Skeletal muscle tissue (tissue), 3 donors: ENCODE measurements at regions not wholly inside any gene's neighbourhood (a gene's known extent, or its start where the extent isn't known, plus 50 kb on each side); places are given as distances from the start of the nearest gene placed in this dataset.

ENCODE experiments used
- H3K27ac ChIP-seq: one replicate; pipeline ENCODE4 v1.7.0; 2013; ENCODE audit warnings: mild to moderate bottlenecking, low read depth, low read length, inconsistent platforms
- H3K27me3 ChIP-seq, 3 donors: one replicate each; pipeline ENCODE4 v1.7.0; 2013; ENCODE audit warnings: low read length in 3 of 3; ENCODE audit not compliant: control insufficient read depth in 3 of 3, insufficient read depth in 3 of 3
- H3K36me3 ChIP-seq, 3 donors: one replicate each; pipeline ENCODE4 v1.7.0; 2013; ENCODE audit warnings: low read length in 3 of 3; ENCODE audit not compliant: control insufficient read depth in 3 of 3, insufficient read depth in 3 of 3
- H3K4me1 ChIP-seq, 3 donors: one replicate each; pipeline ENCODE4 v1.7.0; 2013; ENCODE audit warnings: low read length in 3 of 3, mild to moderate bottlenecking in 3 of 3; ENCODE audit not compliant: control insufficient read depth in 3 of 3, insufficient read depth in 3 of 3
- H3K4me3 ChIP-seq, 3 donors: one replicate each; pipeline ENCODE4 v1.7.0; 2013; ENCODE audit warnings: low read length in 3 of 3
- H3K9ac ChIP-seq, 3 donors: one replicate each; pipeline ENCODE4 v1.7.0; 2013; ENCODE audit warnings: low read length in 3 of 3, mild to moderate bottlenecking in 3 of 3, moderate library complexity in 2 of 3, low read depth in 1 of 3
- H3K9me3 ChIP-seq, 3 donors: one replicate each; pipeline ENCODE4 v1.7.0; 2013; ENCODE audit warnings: low read length in 3 of 3; ENCODE audit not compliant: control insufficient read depth in 3 of 3
- donor health status: Osteomylitis.

DNA sequence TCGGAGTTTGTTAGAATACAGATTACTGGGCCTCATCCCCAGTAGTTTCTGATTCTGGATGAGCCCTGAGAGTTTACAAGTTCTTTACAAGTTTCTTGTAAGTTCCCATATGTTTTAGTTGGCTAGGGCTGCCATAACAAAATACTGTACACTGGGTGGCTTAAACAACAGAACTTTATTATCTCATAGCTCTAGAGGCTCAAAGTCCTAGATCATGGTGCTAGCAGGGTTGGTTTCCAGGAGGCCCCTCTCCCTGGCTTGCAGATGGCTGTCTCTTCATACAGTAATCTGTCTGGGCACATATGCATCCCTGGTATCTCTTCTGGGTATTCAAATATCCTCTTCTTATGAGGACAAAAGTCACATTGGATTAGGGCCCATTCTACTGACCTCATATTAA is 167.2 kb downstream of the KLF5 start:
- H3K4me3 ChIP-seq, result no peak overlapping the region
- H3K9ac ChIP-seq, result no peak overlapping the region
- H3K9me3 ChIP-seq, result no peaks in the 10 kb centered on the region
- no peaks in the 10 kb centered on the region for H3K36me3 ChIP-seq
- no peaks in the 10 kb centered on the region for H3K4me1 ChIP-seq
- no peak overlapping the region for H3K27ac ChIP-seq
- H3K27me3 ChIP-seq, result no peaks in the 10 kb centered on the region

DNA sequence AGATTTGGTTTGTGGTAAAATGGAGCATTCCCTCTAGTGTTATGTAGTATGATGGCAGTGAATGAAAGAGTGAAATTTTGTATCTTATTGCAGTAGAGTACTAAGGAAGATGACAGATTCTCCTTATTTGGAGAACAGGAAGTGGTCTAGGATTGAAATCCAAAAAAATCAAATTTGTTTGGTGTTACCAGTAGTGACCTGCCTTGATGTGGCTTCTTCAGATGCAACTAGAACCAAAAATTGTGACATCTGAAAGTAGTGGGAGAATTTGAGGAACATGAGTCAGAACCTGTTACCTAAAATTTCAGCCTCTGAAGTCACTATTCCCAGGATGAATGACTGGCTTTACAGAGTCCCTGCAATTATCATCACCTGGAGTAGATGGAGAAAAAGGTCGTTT is 165.9 kb downstream of the KLF5 start:
- no peak overlapping the region for H3K4me3 ChIP-seq
- no peaks in the 10 kb centered on the region for H3K9me3 ChIP-seq
- no peaks in the 10 kb centered on the region for H3K27me3 ChIP-seq
- no peak overlapping the region for H3K9ac ChIP-seq
- no peaks in the 10 kb centered on the region for H3K36me3 ChIP-seq
- H3K27ac ChIP-seq, result no peak overlapping the region
- no peaks in the 10 kb centered on the region for H3K4me1 ChIP-seq

DNA sequence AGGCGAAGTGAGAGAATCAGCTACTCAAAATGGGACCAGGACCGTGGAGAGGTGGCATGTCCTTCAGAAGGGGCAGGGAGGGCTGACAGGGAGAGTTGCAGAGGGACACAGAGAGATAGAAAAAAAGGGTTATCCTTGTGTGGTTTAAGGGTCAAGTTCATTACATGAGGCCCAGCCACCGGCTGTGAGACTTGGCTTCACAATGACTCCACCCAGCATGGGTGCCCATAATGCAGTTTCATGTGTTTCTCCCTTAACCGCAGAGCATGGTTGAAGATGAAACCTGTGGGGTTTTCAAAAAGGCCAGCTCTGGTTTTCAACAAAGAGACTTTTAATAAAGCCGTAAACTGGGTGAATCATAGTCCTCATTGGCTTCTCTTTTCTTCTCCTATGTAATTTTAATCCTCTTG is 164.6 kb downstream of the KLF5 start:
- H3K27ac ChIP-seq, result no peak overlapping the region
- no peaks in the 10 kb centered on the region for H3K27me3 ChIP-seq
- no peak overlapping the region for H3K4me3 ChIP-seq
- H3K9ac ChIP-seq, result no peak overlapping the region
- H3K36me3 ChIP-seq, result no peaks in the 10 kb centered on the region
- no peaks in the 10 kb centered on the region for H3K9me3 ChIP-seq
- H3K4me1 ChIP-seq, result no peaks in the 10 kb centered on the region

DNA sequence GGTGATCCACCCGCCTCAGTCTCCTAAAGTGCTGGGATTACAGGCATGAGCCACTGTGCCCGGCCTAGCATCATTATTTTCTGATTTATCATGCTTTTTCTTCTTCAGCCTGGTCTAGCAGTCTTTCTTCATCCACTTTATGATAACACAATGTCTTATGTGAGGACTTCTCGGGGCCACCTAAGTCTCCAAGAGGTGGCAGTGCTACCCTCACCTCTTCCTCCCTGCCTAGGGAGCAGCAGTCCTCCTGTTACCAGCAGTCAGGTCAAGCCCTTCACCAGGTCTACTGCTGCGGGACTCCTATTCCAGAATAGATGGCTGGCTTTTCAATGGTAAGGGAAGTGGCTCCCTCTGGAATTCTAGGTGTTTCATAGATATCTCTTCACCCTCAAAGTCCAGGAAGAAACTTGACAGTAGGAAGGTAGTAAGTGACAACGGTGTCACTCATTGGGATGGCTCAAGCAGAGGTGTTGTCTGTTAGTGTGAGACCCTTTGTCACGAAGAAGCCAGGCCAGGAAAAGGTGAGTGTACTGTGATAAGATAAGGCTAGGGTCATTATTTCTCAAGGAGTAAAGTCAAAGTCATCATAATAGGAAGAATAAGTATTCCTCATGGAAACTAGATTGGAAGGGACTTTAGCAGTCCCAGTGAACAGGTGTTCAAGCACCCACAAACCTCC is 164.0 kb downstream of the KLF5 start:
- Histone ChIP-seq H3K9ac (no peak overlapping the region), H3K4me3 (no peak overlapping the region), H3K27me3 (no peaks in the 10 kb centered on the region), H3K9me3 (no peaks in the 10 kb centered on the region), H3K36me3 (no peaks in the 10 kb centered on the region), H3K4me1 (no peaks in the 10 kb centered on the region), H3K27ac (no peak overlapping the region)

DNA sequence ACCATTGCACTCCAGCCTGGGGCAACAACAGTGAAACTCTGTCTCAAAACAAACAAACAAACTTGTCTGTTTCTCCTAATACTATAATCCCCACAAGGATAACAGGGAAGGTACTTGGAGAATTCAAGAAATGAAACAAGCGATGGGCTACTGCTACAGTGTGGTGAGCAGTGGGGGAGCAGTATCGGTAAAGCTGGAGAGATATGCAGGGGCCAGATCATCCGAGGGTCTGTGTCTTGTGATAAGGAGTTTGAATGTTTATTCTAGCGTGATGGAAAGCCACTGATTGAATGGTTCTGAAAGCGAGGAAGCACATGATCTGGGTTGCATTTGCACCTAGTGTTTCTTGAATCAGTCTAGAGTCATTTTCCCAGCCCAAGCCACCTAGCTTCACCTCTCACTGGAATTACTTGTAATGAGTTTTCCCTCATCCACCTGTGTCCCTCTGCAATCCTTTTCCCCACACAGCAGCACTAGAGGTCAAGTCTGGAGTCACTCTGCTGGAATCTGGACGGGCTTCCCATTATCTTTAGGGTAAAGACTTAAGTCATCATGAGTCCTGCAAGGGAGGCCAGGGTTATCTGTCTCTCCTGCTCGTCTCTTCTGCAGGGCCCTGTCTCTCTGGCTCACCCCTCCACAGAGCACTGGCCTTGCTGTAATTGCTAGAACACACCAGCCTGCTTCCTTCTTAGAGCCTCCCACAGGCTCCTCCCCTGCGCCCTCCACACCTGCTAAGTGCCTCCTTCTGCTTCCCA is 162.3 kb downstream of the KLF5 start:
- no peaks in the 10 kb centered on the region for H3K9me3 ChIP-seq
- no peak overlapping the region for H3K4me3 ChIP-seq
- no peak overlapping the region for H3K27ac ChIP-seq
- H3K36me3 ChIP-seq, result no peaks in the 10 kb centered on the region
- no peaks in the 10 kb centered on the region for H3K4me1 ChIP-seq
- H3K27me3 ChIP-seq, result no peaks in the 10 kb centered on the region
- no peak overlapping the region for H3K9ac ChIP-seq

DNA sequence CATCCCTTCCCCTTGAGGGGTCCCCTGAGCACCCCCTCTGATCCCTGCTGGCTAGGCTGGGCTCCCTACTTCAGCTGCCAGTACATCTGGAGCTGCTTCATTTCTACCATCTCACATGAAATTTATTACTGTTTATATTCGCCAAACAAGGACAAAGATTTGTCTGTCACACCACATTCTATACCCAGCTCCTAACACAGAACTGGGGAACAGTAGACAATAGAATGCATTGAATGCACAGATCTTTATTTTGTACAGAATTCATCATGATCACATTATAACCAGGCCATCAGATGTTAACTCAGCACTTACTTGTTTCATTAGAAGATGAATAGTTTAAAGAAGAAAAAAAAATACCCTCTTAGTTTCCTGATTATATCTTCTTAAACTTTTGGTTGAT is 159.4 kb downstream of the KLF5 start:
- H3K4me1 ChIP-seq, result no peaks in the 10 kb centered on the region
- H3K9ac ChIP-seq, result no peak overlapping the region
- H3K36me3 ChIP-seq, result no peaks in the 10 kb centered on the region
- no peak overlapping the region for H3K27ac ChIP-seq
- H3K9me3 ChIP-seq, result no peaks in the 10 kb centered on the region
- no peaks in the 10 kb centered on the region for H3K27me3 ChIP-seq
- no peak overlapping the region for H3K4me3 ChIP-seq

DNA sequence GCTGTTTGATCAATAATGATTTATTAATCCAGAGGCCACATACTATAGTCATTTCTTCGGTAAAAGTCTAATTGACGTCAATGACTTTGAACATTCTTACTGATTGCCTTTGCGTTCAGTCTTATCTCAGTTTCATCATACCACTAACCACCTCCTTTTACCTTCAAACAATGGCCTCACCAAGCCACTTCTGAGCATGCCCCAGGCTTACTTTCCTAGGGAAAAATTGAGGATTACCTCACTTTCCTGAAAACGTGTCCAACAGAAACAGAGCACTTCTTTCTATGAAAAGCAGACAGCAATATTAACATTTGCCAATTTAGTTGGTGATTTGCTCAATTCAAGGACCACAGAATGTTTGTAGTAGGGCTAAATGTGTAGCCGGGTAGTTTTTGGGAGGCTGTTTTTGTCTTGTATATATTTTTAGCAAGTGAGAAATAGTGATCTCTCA is 157.6 kb downstream of the KLF5 start:
- Histone ChIP-seq H3K27me3 (no peaks in the 10 kb centered on the region), H3K9me3 (no peaks in the 10 kb centered on the region), H3K27ac (no peak overlapping the region), H3K36me3 (no peaks in the 10 kb centered on the region), H3K4me3 (no peak overlapping the region), H3K4me1 (no peaks in the 10 kb centered on the region), H3K9ac (no peak overlapping the region)

DNA sequence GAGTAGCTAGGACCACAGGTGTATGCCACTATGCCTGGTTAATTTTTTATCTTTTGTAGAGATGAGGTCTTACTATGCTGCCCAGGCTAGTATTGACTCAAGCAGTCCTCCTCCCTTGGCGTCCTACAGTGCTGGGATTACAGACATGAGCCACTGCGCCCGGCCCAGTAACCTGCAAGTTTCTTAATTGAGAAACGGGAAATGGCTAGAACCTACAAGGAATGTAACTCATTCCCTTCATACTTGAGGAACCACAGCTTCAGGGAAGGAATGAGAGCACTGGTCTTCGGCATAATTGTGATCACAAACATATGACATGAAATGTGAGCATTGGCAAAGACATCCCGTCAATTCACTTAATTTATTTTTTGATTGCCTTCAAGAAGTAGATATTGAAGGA is 157.0 kb downstream of the KLF5 start:
- H3K27ac ChIP-seq, result no peak overlapping the region
- H3K27me3 ChIP-seq, result no peaks in the 10 kb centered on the region
- no peaks in the 10 kb centered on the region for H3K9me3 ChIP-seq
- H3K4me3 ChIP-seq, result no peak overlapping the region
- H3K36me3 ChIP-seq, result no peaks in the 10 kb centered on the region
- H3K9ac ChIP-seq, result no peak overlapping the region
- no peaks in the 10 kb centered on the region for H3K4me1 ChIP-seq

DNA sequence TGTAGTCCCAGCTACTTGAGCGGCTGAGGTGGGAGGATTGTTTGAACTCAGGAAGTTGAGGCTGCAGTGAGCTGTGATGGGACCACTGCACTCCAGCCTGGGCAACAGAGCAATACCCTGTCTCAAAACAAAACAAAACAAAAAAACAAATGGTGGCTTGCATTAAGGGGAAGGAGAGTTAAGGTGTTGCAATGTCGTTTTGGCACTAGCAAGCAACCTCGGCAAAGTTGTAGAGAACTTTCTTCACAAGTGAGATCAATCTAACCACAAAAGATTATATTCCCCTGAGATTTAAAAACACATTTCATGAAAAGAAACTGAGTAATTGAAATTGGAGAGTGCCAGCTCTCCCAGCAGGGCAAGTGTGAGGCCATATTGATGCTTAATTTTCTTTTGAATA is 153.7 kb downstream of the KLF5 start:
- no peaks in the 10 kb centered on the region for H3K9me3 ChIP-seq
- no peaks in the 10 kb centered on the region for H3K36me3 ChIP-seq
- no peaks in the 10 kb centered on the region for H3K4me1 ChIP-seq
- no peaks in the 10 kb centered on the region for H3K27me3 ChIP-seq
- no peak overlapping the region for H3K9ac ChIP-seq
- no peak overlapping the region for H3K4me3 ChIP-seq
- no peak overlapping the region for H3K27ac ChIP-seq

DNA sequence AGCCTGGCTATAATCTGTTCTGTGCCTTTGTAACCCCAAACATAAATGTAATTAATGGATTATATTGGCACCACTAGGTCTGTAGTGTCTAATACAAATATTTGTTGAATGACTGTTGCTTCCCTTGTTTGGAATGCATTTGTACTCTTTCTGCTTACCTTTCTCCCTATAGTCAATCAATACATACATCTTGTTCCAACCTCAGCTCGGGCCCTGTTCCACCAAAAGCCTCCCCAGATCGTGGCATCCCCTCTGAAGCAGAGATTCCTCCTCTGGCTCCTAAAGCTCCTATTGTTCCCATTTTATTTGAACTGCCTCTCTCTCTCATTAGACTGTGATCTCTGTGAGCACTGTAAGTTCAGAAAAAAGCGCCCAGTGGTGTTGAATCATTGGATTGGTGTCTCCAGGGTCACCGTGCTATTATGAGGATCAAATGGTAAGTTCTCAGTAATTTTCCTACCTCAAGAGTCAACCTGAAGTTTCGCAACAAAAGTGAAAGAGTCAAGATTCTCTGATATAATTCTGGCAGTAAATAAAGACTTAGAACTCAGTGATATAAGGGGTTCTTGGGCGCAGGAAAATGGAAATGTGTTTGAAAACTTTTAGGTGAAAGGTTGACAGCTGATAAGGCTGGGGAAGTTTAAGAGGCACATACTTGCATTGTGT is 151.5 kb downstream of the KLF5 start:
- H3K36me3 ChIP-seq, result no peaks in the 10 kb centered on the region
- H3K4me3 ChIP-seq, result no peak overlapping the region
- H3K27me3 ChIP-seq, result no peaks in the 10 kb centered on the region
- no peak overlapping the region for H3K27ac ChIP-seq
- no peak overlapping the region for H3K9ac ChIP-seq
- H3K4me1 ChIP-seq, result no peaks in the 10 kb centered on the region
- H3K9me3 ChIP-seq, result no peaks in the 10 kb centered on the region
